ENCODE measurements at regions not wholly inside any gene's neighbourhood (a gene's known extent, or its start where the extent isn't known, plus 50 kb on each side); places are given as distances from the start of the nearest gene placed in this dataset.
A peak's percentile ranks its signal among the peaks of the same experiment; 100 is the strongest.
"Not testable (repeated sequence)": the region's sequence is repeated elsewhere in the genome, so short reads cannot be mapped to it uniquely, and the experiment has no call there.

GRCh38 chr11:129723146-129723760, 92.4 kb upstream of the TMEM45B start:
- DNase-seq (ENCODE audit: low read depth): no peak

GRCh38 chr11:129723761-129724162, 91.9 kb upstream of the TMEM45B start:
- no peak for DNase-seq (ENCODE audit: low read depth)

- DNase-seq (ENCODE audit: low read depth): no peak
These were observed 90.8 kb upstream of the TMEM45B start for GRCh38 chr11:129724866-129725265.

- no peak for DNase-seq (ENCODE audit: low read depth)
These were observed 89.5 kb upstream of the TMEM45B start for GRCh38 chr11:129726179-129726578.

DNA sequence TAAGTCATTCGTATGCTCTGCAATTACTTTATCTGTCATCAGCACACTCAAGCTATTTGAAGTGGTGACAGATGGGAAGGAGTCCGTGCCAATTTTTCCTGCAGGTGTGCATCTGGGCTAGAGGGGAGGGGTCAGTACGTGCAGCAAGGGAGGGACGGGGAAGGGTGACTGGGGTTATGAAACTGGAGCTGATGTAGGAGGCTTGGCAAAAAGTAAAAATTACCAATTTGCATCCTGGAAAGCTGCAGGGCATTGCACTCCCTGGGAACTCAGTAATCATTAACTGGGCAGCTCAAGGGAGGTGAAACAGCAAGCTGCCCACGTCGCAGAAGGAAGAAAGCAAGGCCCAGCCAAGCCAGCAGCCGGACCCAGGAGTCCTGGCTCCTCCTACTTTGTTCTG, 87.1 kb upstream of the TMEM45B start:
- DNase-seq (ENCODE audit: low read depth): no peak

- no peak for DNase-seq (ENCODE audit: low read depth)
These were observed 86.4 kb upstream of the TMEM45B start for GRCh38 chr11:129729216-129729615.

GRCh38 chr11:129729823-129730222, 85.8 kb upstream of the TMEM45B start:
- no peak for DNase-seq (ENCODE audit: low read depth)

DNA sequence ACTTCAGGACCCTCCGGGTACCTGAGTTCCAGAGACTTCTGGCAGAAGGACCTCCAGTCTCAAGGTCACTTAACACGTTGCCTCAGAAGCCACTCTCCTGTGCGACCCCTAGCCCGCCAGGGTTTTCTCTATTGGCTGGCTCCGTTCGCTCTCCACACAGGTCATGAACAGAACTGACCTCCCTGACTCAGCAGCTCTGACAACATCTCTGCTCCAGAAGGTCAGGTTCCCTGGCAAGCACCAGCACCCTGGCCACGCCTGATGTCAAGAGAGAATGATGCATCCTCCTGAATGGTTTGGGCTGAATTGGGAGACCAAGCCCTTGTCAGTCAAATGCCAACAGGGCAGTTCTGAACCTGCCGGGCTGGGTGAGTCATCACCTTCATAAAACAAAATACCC, 84.3 kb upstream of the TMEM45B start:
- DNase-seq (ENCODE audit: low read depth): no peak

DNA sequence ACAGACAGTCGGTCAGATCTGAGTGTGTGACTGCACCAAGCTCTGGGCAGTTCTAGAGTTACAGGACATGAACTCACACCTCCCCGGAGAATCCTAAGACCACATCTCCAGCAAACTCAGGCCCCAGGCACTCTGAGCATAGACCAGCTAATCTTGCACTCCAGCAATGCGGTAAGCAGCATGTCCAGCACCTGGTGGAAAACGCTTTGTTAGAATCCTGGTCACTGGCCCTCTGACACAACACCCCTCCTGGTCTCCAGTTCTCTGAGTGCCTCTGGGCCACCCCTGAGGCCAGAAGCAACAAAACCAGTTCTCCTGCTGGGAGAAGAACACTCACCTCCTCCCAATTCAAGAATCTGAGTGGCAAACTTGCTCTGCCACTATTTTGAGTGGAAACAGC, 82.7 kb upstream of the TMEM45B start:
- no peak for DNase-seq (ENCODE audit: low read depth)

GRCh38 chr11:129733384-129733783, 82.3 kb upstream of the TMEM45B start:
- no peak for DNase-seq (ENCODE audit: low read depth)

DNA sequence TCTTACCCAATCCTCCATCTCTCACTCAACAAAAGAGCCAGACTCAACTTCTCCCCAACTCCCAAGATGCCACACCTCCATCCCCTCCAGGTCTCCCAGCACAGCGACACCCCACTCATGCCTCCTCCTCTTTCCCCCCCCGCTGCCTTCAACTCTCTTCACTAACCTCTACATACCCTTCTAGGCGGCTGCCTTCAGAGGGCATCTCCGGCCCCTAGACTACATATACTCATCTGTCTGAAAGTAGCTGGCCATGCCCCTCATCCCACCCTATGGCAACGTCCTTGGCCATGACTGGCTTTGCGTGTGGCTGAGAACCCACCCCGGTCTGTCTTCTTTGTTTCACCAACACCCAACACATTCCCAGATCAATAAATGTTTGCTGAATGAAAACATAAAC, 81.7 kb upstream of the TMEM45B start:
- DNase-seq (ENCODE audit: low read depth): no peak

- DNase-seq (ENCODE audit: low read depth): no peak
These were observed 81.0 kb upstream of the TMEM45B start for GRCh38 chr11:129734654-129735053.

DNA sequence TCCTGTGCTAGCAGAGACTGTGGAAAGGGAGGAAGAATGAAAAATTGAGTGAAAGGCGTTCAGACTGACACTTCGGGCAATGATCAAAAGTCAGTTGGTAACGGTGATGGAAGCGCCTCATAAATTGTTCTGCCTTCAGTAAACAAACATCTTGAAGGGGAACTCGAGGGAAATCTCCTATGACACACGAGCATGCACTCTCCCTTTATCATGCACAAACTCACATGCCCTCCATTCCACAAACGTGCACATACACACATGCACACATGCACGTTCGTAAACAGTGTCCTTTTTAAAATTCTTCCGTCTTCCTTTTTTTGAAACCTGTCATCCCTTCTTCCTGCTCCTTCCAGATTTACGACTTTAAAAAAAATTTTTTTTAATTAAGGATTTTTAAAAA, 77.8 kb upstream of the TMEM45B start:
- no peak for DNase-seq (ENCODE audit: low read depth)

DNA sequence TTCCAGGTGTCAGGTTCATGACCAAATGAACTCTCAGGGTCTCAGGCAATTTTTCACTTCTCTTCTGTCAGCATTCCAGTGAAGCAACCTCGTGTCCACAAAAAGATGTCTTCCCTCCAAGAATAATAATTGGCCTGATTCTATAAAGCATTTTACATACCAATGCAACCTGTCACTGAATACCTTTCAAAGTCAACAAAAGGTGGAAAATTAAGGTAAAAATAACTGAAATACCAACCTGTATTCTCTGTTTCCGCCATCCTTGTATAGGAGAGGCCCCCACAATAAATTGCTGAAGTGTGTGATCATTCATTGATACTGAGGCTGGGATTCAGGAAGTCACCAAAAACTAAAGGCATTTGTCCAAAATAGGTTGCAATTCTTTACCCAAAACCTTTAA, 77.4 kb upstream of the TMEM45B start:
- no peak for DNase-seq (ENCODE audit: low read depth)

DNA sequence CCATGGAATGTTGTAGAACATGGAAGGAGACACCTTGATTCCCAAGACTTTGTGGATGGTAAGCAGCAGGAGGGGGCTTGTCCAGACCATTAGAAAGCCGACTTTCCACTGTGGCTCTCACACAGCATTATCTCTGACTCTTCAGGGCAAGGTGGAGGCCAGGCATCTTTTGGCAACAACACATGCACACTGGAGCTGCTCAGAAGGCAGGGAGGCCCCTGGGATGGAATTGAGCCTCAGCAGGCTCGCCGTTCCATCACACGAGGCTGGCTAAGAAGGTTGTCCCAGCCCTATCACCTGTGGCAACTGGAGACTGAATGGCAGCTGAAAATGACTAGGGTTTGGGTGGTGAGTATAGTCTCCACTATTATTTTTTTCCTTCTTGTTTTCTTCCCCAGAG, 76.3 kb upstream of the TMEM45B start:
- DNase-seq (ENCODE audit: low read depth): no peak

- DNase-seq (ENCODE audit: low read depth): no peak
These were observed 75.4 kb upstream of the TMEM45B start for GRCh38 chr11:129740125-129740719.

- no peak for DNase-seq (ENCODE audit: low read depth)
These were observed 72.4 kb upstream of the TMEM45B start for GRCh38 chr11:129743112-129743815.

DNA sequence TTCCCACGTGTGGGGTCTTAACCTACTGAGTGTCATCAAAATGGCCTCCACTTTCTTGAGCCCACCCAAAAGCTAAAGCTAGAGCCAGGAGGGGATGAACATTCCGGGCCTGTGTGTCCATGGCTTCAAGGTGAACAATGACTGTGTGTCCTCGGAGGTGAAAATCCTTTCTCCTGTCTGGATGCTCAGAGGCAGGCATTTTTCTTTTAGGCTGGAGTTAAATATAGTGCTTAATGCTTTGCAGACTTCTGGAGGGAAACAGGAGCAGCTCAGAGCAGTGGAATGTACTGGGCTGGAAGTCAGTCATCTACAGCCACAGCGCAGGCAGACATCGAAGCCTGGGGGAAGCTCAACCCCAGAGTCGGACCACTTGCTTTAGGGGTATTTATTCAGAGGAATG, 68.6 kb upstream of the TMEM45B start:
- DNase-seq (ENCODE audit: low read depth): no peak

DNA sequence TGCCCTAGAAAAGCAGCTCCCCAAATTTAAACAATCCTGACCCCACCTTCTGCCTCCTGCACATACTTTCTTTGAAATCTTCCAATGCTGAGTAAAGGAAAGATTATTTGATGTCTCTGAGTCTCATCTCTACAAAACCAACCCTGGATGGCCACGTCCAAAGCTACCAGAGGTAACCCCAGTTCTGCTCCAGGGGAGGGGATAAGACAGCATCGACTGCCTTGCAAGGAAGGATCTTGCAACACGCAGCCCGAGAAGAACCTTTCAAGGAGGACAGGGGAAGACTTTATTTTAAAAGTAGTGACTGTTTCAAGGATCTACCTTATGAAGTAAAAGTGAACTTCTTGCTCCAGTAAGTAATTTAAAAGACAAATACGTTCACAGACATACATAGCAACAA, 66.5 kb upstream of the TMEM45B start:
- no peak for DNase-seq (ENCODE audit: low read depth)

GRCh38 chr11:129750343-129751292, 65.0 kb upstream of the TMEM45B start:
- DNase-seq (ENCODE audit: low read depth): peak; percentile 58

DNA sequence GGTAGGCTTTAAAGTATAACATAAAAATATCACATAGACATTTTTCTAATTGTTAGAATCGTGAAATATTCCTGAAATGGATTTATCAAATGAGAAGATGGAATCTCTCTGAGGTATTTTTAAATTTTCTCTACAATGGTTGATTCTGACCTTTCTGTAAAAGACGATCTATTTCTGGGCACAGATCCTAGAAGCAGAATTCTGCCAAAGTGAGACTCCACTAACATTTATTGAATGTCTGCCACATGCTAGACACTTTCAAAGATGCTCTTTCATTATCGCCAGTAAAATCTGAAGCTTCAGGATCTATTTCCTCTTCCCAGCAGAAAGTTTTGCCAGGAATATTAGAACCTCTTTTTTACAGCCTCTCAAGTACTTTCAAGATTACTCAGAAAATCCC, 64.1 kb upstream of the TMEM45B start:
- DNase-seq (ENCODE audit: low read depth): no peak

DNA sequence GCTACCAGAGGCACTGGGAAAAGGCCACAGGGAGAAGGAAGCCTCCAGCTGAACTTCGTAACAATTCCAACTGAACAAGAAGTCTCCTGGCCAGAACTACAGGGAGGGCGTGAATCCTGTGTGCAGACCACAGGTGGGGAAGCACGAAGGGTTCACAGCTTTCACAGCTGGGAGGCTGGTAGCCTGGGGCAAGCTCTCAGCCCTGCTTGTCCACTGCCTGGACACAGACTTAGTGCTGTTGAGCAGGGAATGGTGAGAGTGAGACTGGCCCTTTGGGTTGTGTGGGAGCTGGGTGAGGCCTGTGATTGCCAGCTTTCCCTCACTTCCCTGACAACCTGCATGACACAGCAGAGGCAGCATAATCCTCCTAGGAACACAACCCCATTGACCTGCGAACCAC, 52.1 kb upstream of the TMEM45B start:
- DNase-seq (ENCODE audit: low read depth): not testable (repeated sequence)
